ENCODE measurements at regions not wholly inside any gene's neighbourhood (a gene's known extent, or its start where the extent isn't known, plus 50 kb on each side); places are given as distances from the start of the nearest gene placed in this dataset.

- Histone ChIP-seq H3K4me3 (no peak overlapping the region), H3K79me2 (ENCODE audit: insufficient read depth) (no peaks in the 10 kb centered on the region), H3K27ac (no peak overlapping the region), H3K4me2 (ENCODE audit: unreplicated experiment) (no peak overlapping the region), H3K9me2 (ENCODE audit: insufficient read depth) (no peaks in the 10 kb centered on the region), H3K9me3 (ENCODE audit: low read depth) (no peaks in the 10 kb centered on the region), H4K20me1 (ENCODE audit: insufficient read depth) (no peaks in the 10 kb centered on the region), H3K4me1 (ENCODE audit: insufficient read depth) (peaks cover 7% of the 10 kb centered on the region), H3K9ac (no peak overlapping the region), H3K27me3 (replicated peaks; ENCODE audit: insufficient read depth) (0 out of 2 replicates have a peak, but pooled peaks cover 3% of the 10 kb centered on the region), H3K36me3 (ENCODE audit: low read depth) (no peaks in the 10 kb centered on the region), H2AFZ (no peak overlapping the region), H3F3A (ENCODE audit: insufficient read depth) (peaks cover 14% of the 10 kb centered on the region; the same call in 1 of the 2 replicates)
- in situ Hi-C loops (cut with MboI), result no loop called here
- 93 to 97% methylated on average over 2 of the region's 2 CpGs for WGBS, 2 experiments (ENCODE audit: low coverage in 1 of 2, low lambda C conversion rate in 2 of 2, missing lambda C conversion rate in 2 of 2)
- no peak for DNase-seq
- TF ChIP-seq EZH2phosphoT487 (IDR thresholded peaks at IDR 0.05; ENCODE audit: insufficient read depth, low read depth) (no peak), EZH2 (IDR thresholded peaks at IDR 0.05; ENCODE audit: insufficient read depth, poor library complexity, severe bottlenecking) (no peak)
Measured at GRCh38 chr12:107352347-107353081, 259.2 kb upstream of the CRY1 start.

GRCh38 chr12:107353312-107353711 lies 260.0 kb upstream of the CRY1 start:
- H3K4me3 ChIP-seq, result no peak overlapping the region
- H3K79me2 ChIP-seq (ENCODE audit: insufficient read depth), result no peaks in the 10 kb centered on the region
- H3K4me2 ChIP-seq (ENCODE audit: unreplicated experiment), result no peak overlapping the region
- peaks cover 14% of the 10 kb centered on the region; the same call in 1 of the 2 replicates for H3F3A ChIP-seq (ENCODE audit: insufficient read depth)
- 0 out of 2 replicates have a peak, but pooled peaks cover 3% of the 10 kb centered on the region for H3K27me3 ChIP-seq (replicated peaks; ENCODE audit: insufficient read depth)
- DNase-seq, result no peak
- no peak overlapping the region for H3K27ac ChIP-seq
- 90 to 94% methylated on average over 2 of the region's 2 CpGs for WGBS, 2 experiments (ENCODE audit: low coverage in 1 of 2, low lambda C conversion rate in 2 of 2, missing lambda C conversion rate in 2 of 2)
- no peaks in the 10 kb centered on the region for H3K36me3 ChIP-seq (ENCODE audit: low read depth)
- no peak for TF ChIP-seq EZH2 (IDR thresholded peaks at IDR 0.05; ENCODE audit: insufficient read depth, poor library complexity, severe bottlenecking)
- no peak for TF ChIP-seq EZH2phosphoT487 (IDR thresholded peaks at IDR 0.05; ENCODE audit: insufficient read depth, low read depth)
- H3K9me3 ChIP-seq (ENCODE audit: low read depth), result no peaks in the 10 kb centered on the region
- H3K9me2 ChIP-seq (ENCODE audit: insufficient read depth), result no peaks in the 10 kb centered on the region
- in situ Hi-C loops (cut with MboI), result no loop called here
- no peak overlapping the region for H2AFZ ChIP-seq
- no peaks in the 10 kb centered on the region for H4K20me1 ChIP-seq (ENCODE audit: insufficient read depth)
- H3K4me1 ChIP-seq (ENCODE audit: insufficient read depth), result peaks cover 7% of the 10 kb centered on the region
- H3K9ac ChIP-seq, result no peak overlapping the region

- in situ Hi-C loops (cut with MboI), result no loop called here
- H3K27ac ChIP-seq, result no peak overlapping the region
- DNase-seq, result no peak
- no peak overlapping the region for H3K9ac ChIP-seq
- peaks cover 19% of the 10 kb centered on the region; the same call in 1 of the 2 replicates for H3F3A ChIP-seq (ENCODE audit: insufficient read depth)
- H3K4me3 ChIP-seq, result no peak overlapping the region
- no peaks in the 10 kb centered on the region for H4K20me1 ChIP-seq (ENCODE audit: insufficient read depth)
- no peaks in the 10 kb centered on the region for H3K9me3 ChIP-seq (ENCODE audit: low read depth)
- H2AFZ ChIP-seq, result no peak overlapping the region
- 0 out of 2 replicates have a peak, but pooled peaks cover 3% of the 10 kb centered on the region for H3K27me3 ChIP-seq (replicated peaks; ENCODE audit: insufficient read depth)
- H3K9me2 ChIP-seq (ENCODE audit: insufficient read depth), result no peaks in the 10 kb centered on the region
- H3K36me3 ChIP-seq (ENCODE audit: low read depth), result no peaks in the 10 kb centered on the region
- TF ChIP-seq EZH2phosphoT487 (IDR thresholded peaks at IDR 0.05; ENCODE audit: insufficient read depth, low read depth), result no peak
- no peak for TF ChIP-seq EZH2 (IDR thresholded peaks at IDR 0.05; ENCODE audit: insufficient read depth, poor library complexity, severe bottlenecking)
- 74 to 75% methylated on average over 10 of the region's 10 CpGs for WGBS, 2 experiments (ENCODE audit: low coverage in 1 of 2, low lambda C conversion rate in 2 of 2, missing lambda C conversion rate in 2 of 2)
- no peaks in the 10 kb centered on the region for H3K79me2 ChIP-seq (ENCODE audit: insufficient read depth)
- peaks cover 4% of the 10 kb centered on the region for H3K4me1 ChIP-seq (ENCODE audit: insufficient read depth)
- no peak overlapping the region for H3K4me2 ChIP-seq (ENCODE audit: unreplicated experiment)
Measured at GRCh38 chr12:107355004-107355565, 261.7 kb upstream of the CRY1 start.

- no peak overlapping the region for H3K4me3 ChIP-seq
- no peaks in the 10 kb centered on the region for H3K9me3 ChIP-seq (ENCODE audit: low read depth)
- DNase-seq, result no peak
- H3F3A ChIP-seq (ENCODE audit: insufficient read depth), result peaks cover 19% of the 10 kb centered on the region; the same call in 1 of the 2 replicates
- no peak overlapping the region for H3K27ac ChIP-seq
- H3K27me3 ChIP-seq (replicated peaks; ENCODE audit: insufficient read depth), result peaks cover 3% of the 10 kb centered on the region; the same call in 1 of the 2 replicates
- H3K4me2 ChIP-seq (ENCODE audit: unreplicated experiment), result no peak overlapping the region
- peaks cover 4% of the 10 kb centered on the region for H3K4me1 ChIP-seq (ENCODE audit: insufficient read depth)
- no peak overlapping the region for H2AFZ ChIP-seq
- no peaks in the 10 kb centered on the region for H3K36me3 ChIP-seq (ENCODE audit: low read depth)
- H3K79me2 ChIP-seq (ENCODE audit: insufficient read depth), result no peaks in the 10 kb centered on the region
- no peak overlapping the region for H3K9ac ChIP-seq
- H4K20me1 ChIP-seq (ENCODE audit: insufficient read depth), result no peaks in the 10 kb centered on the region
- in situ Hi-C loops (cut with MboI), result no loop called here
- H3K9me2 ChIP-seq (ENCODE audit: insufficient read depth), result no peaks in the 10 kb centered on the region
- TF ChIP-seq EZH2phosphoT487 (IDR thresholded peaks at IDR 0.05; ENCODE audit: insufficient read depth, low read depth) (no peak), EZH2 (IDR thresholded peaks at IDR 0.05; ENCODE audit: insufficient read depth, poor library complexity, severe bottlenecking) (no peak)
- 81 to 88% methylated on average over 1 of the region's 1 CpG for WGBS, 2 experiments (ENCODE audit: low coverage in 1 of 2, low lambda C conversion rate in 2 of 2, missing lambda C conversion rate in 2 of 2)
Measured at GRCh38 chr12:107355612-107356011, 262.3 kb upstream of the CRY1 start.

All from GM23248 (cell line).